Endothelial cell of umbilical vein (primary cell): ENCODE measurements at regions not wholly inside any gene's neighbourhood (a gene's known extent, or its start where the extent isn't known, plus 50 kb on each side); places are given as distances from the start of the nearest gene placed in this dataset.

ENCODE experiments used
- BruUV-seq: library from RNA; stranded (reverse); fragments of 400-500 nt; replicated peaks from 2 replicates; lab custom pipeline; 2021; lab: Mats Ljungman, UMichigan
- CTCF ChIA-PET: fragments of 300-600, 350-600 bp; sonication (Branson Sonifier 250); formaldehyde crosslinking; loops from one replicate; lab custom pipeline; 2021; ENCODE audit warnings: antibody characterized with exemption, inconsistent platforms; lab: Charles Lee
- POLR2A ChIA-PET: fragments of 300-600, 350-600 bp; sonication (Branson Sonifier 250); formaldehyde crosslinking; loops from one replicate; lab custom pipeline; 2021; ENCODE audit warnings: antibody characterized with exemption, inconsistent platforms; lab: Charles Lee
- DNase-seq: peaks from one replicate; pipeline ENCODE4 v3.0.0-alpha.2; 2011; ENCODE audit warnings: low read depth, low spot score
- FAIRE-seq: peaks from 2 replicates; lab custom pipeline; 2011; peaks lifted over from hg19 to GRCh38; lab: Jason Lieb, UNC
- H2AFZ ChIP-seq: 2 replicates; pipeline ENCODE4 v1.6.0; 2012; ENCODE audit warnings: low read depth, low read length, control low read depth, inconsistent platforms
- H3K27ac ChIP-seq: 2 replicates; pipeline ENCODE4 v1.5.1; 2011; ENCODE audit warnings: low read depth, mild to moderate bottlenecking, control low read depth, low read length, moderate library complexity; ENCODE audit not compliant: insufficient read depth
- H3K27me3 ChIP-seq, 2 experiments: 2 replicates each; pipeline versions ENCODE4 v1.6.0 to v1.6.1; 2011; ENCODE audit warnings: low read length in 2 of 2, mixed read lengths in 1 of 2; ENCODE audit not compliant: control insufficient read depth in 2 of 2, insufficient read depth in 2 of 2
- H3K36me3 ChIP-seq, 2 experiments: 2 replicates in 1 of 2; 3 replicates in 1 of 2; pipeline ENCODE4 v1.5.1; 2011; ENCODE audit warnings: low read length in 2 of 2, mild to moderate bottlenecking in 1 of 2, moderate library complexity in 1 of 2; ENCODE audit not compliant: control insufficient read depth in 2 of 2, insufficient read depth in 2 of 2; ENCODE audit errors: extremely low read depth in 1 of 2
- H3K4me1 ChIP-seq: 3 replicates; pipeline ENCODE4 v1.5.1; 2011; ENCODE audit warnings: mild to moderate bottlenecking, low read length; ENCODE audit not compliant: control insufficient read depth, insufficient read depth; ENCODE audit errors: extremely low read depth
- H3K4me2 ChIP-seq: 2 replicates; pipeline ENCODE4 v1.6.1; 2011; ENCODE audit warnings: low read length, control low read depth, mixed read lengths; ENCODE audit not compliant: insufficient read depth
- H3K4me3 ChIP-seq, 3 experiments: fragments of 200-600 bp in 1 of 3; sonication (generic), shearing (Covaris generic) in 1 of 3; replicated peaks in 1 of 3; 2 replicates each; pipeline ENCODE4 v1.5.1; 2011 to 2016; ENCODE audit warnings: control low read depth in 3 of 3, low read length in 3 of 3, mild to moderate bottlenecking in 2 of 3, inconsistent platforms in 1 of 3, low read depth in 1 of 3, moderate library complexity in 1 of 3; ENCODE audit not compliant: insufficient read depth in 1 of 3
- H3K79me2 ChIP-seq: 2 replicates; pipeline ENCODE4 v1.6.0; 2012; ENCODE audit warnings: low read length, inconsistent platforms; ENCODE audit not compliant: control insufficient read depth, insufficient read depth
- H3K9ac ChIP-seq: replicated peaks from 2 replicates; pipeline ENCODE3; 2011; ENCODE audit warnings: low read length, control low read depth; ENCODE audit not compliant: insufficient read depth; ENCODE audit errors: extremely low read depth
- H3K9me1 ChIP-seq: replicated peaks from 3 replicates; pipeline ENCODE4 v1.6.0; 2011; ENCODE audit warnings: mild to moderate bottlenecking, low read length; ENCODE audit not compliant: control insufficient read depth, insufficient read depth; ENCODE audit errors: extremely low read depth
- H3K9me3 ChIP-seq: replicated peaks from 2 replicates; pipeline ENCODE4 v1.5.1; 2012; ENCODE audit warnings: low read length, inconsistent platforms; ENCODE audit not compliant: control insufficient read depth, insufficient read depth
- H4K20me1 ChIP-seq: replicated peaks from 2 replicates; pipeline ENCODE3; 2011; ENCODE audit warnings: mild to moderate bottlenecking, low read length; ENCODE audit not compliant: control insufficient read depth, insufficient read depth; ENCODE audit errors: extremely low read depth
- CTCF ChIP-seq, 2 donors: IDR thresholded peaks; 1 replicate in 1 of 2; 2 replicates in 1 of 2; pipeline ENCODE4 v1.5.1; 2011; ENCODE audit warnings: low read length in 2 of 2, mild to moderate bottlenecking in 2 of 2, moderate library complexity in 2 of 2, control low read depth in 1 of 2, inconsistent platforms in 1 of 2, low read depth in 1 of 2; ENCODE audit not compliant: insufficient read depth in 1 of 2; ENCODE audit errors: extremely low read depth in 1 of 2
- EZH2 ChIP-seq: IDR thresholded peaks from 2 replicates; pipeline ENCODE4 v1.6.1; 2012; ENCODE audit warnings: borderline replicate concordance, low read depth, mild to moderate bottlenecking, moderate library complexity, low read length, inconsistent platforms; ENCODE audit not compliant: severe bottlenecking
- FOS ChIP-seq: IDR thresholded peaks from 2 replicates; pipeline ENCODE4 v1.6.1; 2011; ENCODE audit warnings: mild to moderate bottlenecking, low read length, moderate library complexity, borderline replicate concordance; ENCODE audit not compliant: insufficient read depth
- GATA2 ChIP-seq: IDR thresholded peaks from 2 replicates; pipeline ENCODE4 v1.7.0; 2011; ENCODE audit warnings: low read depth, mild to moderate bottlenecking, moderate library complexity, mixed read lengths, low read length; ENCODE audit not compliant: insufficient read length, insufficient read depth
- JUN ChIP-seq: IDR thresholded peaks from 2 replicates; pipeline ENCODE4 v1.6.1; 2011; ENCODE audit warnings: borderline replicate concordance, low read depth; ENCODE audit not compliant: insufficient read length, insufficient read depth
- MYC ChIP-seq: IDR thresholded peaks from one replicate; pipeline ENCODE4 v1.6.1; 2011; ENCODE audit warnings: mild to moderate bottlenecking, low read depth, low read length
- POLR2A ChIP-seq: IDR thresholded peaks from 2 replicates; pipeline ENCODE4 v1.6.1; 2012; ENCODE audit warnings: low read depth, mild to moderate bottlenecking, control low read depth, low read length
- POLR2AphosphoS5 ChIP-seq: IDR thresholded peaks from 2 replicates; pipeline ENCODE4 v1.6.1; 2012; ENCODE audit warnings: low read depth, mild to moderate bottlenecking, control low read depth, low read length, moderate library complexity; ENCODE audit not compliant: insufficient read depth
- dilution Hi-C: fragments of 300-500 bp; cut with MboI; formaldehyde crosslinking; loops from one replicate; pipeline ENCODE4 v1.15.0; 2019; ENCODE audit warnings: low sequenced_read_pairs; ENCODE audit not compliant: extremely low pct_ligation_motif_present
- intact Hi-C: fragments of 100-400 bp; cut with micrococcal nuclease; formaldehyde crosslinking; loops from one replicate; pipeline ENCODE4 v1.10.0; 2022
- TF ChIP-seq, protein P1 (sequence below): IDR thresholded peaks from 2 replicates; pipeline ENCODE4 v1.6.1; 2011; ENCODE audit not compliant: insufficient read depth, insufficient read length

GRCh38 chr11:134478611-134479010, 66.6 kb upstream of the B3GAT1 start:
- no peaks in the 10 kb centered on the region for H3K36me3 ChIP-seq
- TF ChIP-seq POLR2A: no peak
- no peak for TF ChIP-seq FOS
- TF ChIP-seq, protein P1, sequence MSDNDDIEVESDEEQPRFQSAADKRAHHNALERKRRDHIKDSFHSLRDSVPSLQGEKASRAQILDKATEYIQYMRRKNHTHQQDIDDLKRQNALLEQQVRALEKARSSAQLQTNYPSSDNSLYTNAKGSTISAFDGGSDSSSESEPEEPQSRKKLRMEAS: no peak
- no peak for TF ChIP-seq EZH2
- TF ChIP-seq JUN: no peak
- TF ChIP-seq POLR2AphosphoS5: no peak
- no peak for TF ChIP-seq CTCF (IDR thresholded peaks at IDR 0.05; ENCODE audit: extremely low read depth in 1 of 2, insufficient read depth in 1 of 2, low read depth in 1 of 2, low read length in 2 of 2)
- no peak for TF ChIP-seq MYC
- no peak for TF ChIP-seq GATA2
- H3K9me1 ChIP-seq: no peaks in the 10 kb centered on the region
- H2AFZ ChIP-seq: no peak overlapping the region
- H3K9ac ChIP-seq: no peak overlapping the region
- CTCF ChIA-PET: no interaction called here
- no peak overlapping the region for H3K4me3 ChIP-seq
- FAIRE-seq (no peak), DNase-seq (no peak)
- no peaks in the 10 kb centered on the region for H3K27me3 ChIP-seq
- dilution Hi-C loops: no loop called here
- intact Hi-C loops: no loop called here
- BruUV-seq: no TSS peak
- no peaks in the 10 kb centered on the region for H4K20me1 ChIP-seq
- no peak overlapping the region for H3K27ac ChIP-seq
- H3K4me1 ChIP-seq: no peaks in the 10 kb centered on the region
- no peaks in the 10 kb centered on the region for H3K79me2 ChIP-seq
- POLR2A ChIA-PET: no interaction called here
- no peak overlapping the region for H3K4me2 ChIP-seq
- no peaks in the 10 kb centered on the region for H3K9me3 ChIP-seq
